NCI-H1694 treated with DMSO at 0.1 percent for 48 hours (cell line): ENCODE measurements at regions not wholly inside any gene's neighbourhood (a gene's known extent, or its start where the extent isn't known, plus 50 kb on each side); places are given as distances from the start of the nearest gene placed in this dataset.
A peak's percentile ranks its signal among the peaks of the same experiment; 100 is the strongest.
"Not testable (repeated sequence)": the region's sequence is repeated elsewhere in the genome, so short reads cannot be mapped to it uniquely, and the experiment has no call there.

Experiments
- DNase-seq: peaks from one replicate; lab custom pipeline; 2025; lab: John Stamatoyannopoulos, UW

- DNase-seq, result no peak
Measured at GRCh38 chr18:77329651-77330050, 80.0 kb downstream of the GALR1 start.

GRCh38 chr18:77334876-77335275 is 85.2 kb downstream of the GALR1 start:
- no peak for DNase-seq

GRCh38 chr18:77337604-77338003 is 88.0 kb downstream of the GALR1 start:
- DNase-seq, result no peak

GRCh38 chr18:77339093-77339492 is 89.4 kb downstream of the GALR1 start:
- DNase-seq, result no peak

- no peak for DNase-seq
Measured at GRCh38 chr18:77339623-77340022, 90.0 kb downstream of the GALR1 start.

GRCh38 chr18:77340815-77341214 is 91.2 kb downstream of the GALR1 start:
- DNase-seq, result no peak

GRCh38 chr18:77341527-77342325 is 92.1 kb downstream of the GALR1 start:
- no peak for DNase-seq

- DNase-seq, result no peak
Measured at GRCh38 chr18:77342736-77343135, 93.1 kb downstream of the GALR1 start.

GRCh38 chr18:77343846-77344510 is 94.3 kb downstream of the GALR1 start:
- no peak for DNase-seq

- DNase-seq, result no peak
Measured at GRCh38 chr18:77344786-77345500, 95.3 kb downstream of the GALR1 start.

GRCh38 chr18:77346208-77346810 is 96.7 kb downstream of the GALR1 start:
- no peak for DNase-seq

GRCh38 chr18:77353349-77353748 is 103.7 kb downstream of the GALR1 start:
- not testable (repeated sequence) for DNase-seq

GRCh38 chr18:77359561-77360314 is 110.1 kb downstream of the GALR1 start:
- no peak for DNase-seq

GRCh38 chr18:77360315-77361190 is 110.9 kb downstream of the GALR1 start:
- DNase-seq, result no peak

GRCh38 chr18:77361382-77361781 is 111.7 kb downstream of the GALR1 start:
- DNase-seq, result no peak

- DNase-seq, result no peak
Measured at GRCh38 chr18:77365667-77366066, 116.0 kb downstream of the GALR1 start.

- DNase-seq, result no peak
Measured at GRCh38 chr18:77366067-77366719, 116.5 kb downstream of the GALR1 start.

GRCh38 chr18:77366720-77367641 is 117.3 kb downstream of the GALR1 start:
- DNase-seq, result peak; percentile 76

GRCh38 chr18:77369644-77370043 is 120.0 kb downstream of the GALR1 start:
- DNase-seq, result no peak
